ENCODE measurements at regions not wholly inside any gene's neighbourhood (a gene's known extent, or its start where the extent isn't known, plus 50 kb on each side); places are given as distances from the start of the nearest gene placed in this dataset.
A peak's percentile ranks its signal among the peaks of the same experiment; 100 is the strongest.
"Not testable (repeated sequence)": the region's sequence is repeated elsewhere in the genome, so short reads cannot be mapped to it uniquely, and the experiment has no call there.

DNA sequence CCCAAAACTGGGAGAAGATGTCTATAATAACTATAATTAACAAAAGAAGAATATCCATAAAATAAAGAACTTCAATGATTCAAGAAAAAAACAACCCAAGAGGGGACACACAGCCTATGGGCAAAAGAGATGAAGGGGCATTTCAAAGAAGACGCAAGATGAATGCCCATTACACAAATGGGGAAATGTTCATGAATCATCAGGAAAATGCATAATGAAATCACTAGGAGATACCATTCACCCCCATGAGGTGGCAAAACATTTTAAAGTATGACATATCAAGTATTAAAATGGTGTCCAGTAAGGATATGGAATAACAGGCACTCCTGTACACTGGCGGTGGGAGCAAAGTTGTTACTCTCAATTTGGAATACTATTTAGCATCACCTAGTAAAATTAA is 183.3 kb downstream of the TXNL1 start:
- intact Hi-C loops (cut with DNase I): no loop called here
- ATAC-seq (ENCODE audit: poor library complexity) (no peak), DNase-seq (no peak)

DNA sequence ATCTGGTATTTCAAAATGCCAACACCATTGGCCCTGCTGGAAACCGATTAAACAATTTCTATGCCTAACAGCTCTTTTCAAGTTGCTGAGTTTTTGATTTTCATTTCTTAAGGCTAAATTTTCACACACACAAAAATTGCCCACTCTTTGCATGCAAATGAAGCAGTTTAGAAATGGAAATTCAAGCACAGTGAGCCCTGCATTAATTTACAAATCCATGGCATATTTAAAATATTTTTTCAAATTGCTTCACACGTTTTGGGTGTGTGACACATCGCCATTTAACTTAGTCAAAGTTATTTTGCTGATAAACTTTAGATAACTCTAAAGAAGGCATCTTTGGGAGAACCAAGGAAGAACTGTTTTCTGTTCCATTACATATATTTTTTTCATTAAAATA is 184.8 kb downstream of the TXNL1 start:
- no peak for DNase-seq
- no peak for ATAC-seq (ENCODE audit: poor library complexity)
- intact Hi-C loops (cut with DNase I): no loop called here

DNA sequence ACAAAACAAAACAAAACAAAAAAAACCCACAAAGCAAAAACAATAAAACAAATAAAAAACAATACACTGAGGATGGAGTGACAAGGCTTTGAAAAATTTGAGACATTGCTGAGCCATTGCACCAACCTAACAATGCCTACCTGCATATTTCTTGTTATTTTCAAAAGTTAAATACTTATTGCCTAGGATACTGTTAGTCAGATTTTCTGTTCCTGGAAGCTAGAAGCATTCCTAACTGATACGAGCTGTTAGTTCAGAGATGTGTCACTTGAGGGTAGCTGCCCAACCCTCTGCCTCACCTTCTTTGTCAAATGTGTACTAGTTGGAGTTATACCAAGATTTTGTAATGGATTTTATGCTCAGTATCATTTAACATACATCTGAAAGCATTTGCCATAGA is 187.2 kb downstream of the TXNL1 start:
- no peak for ATAC-seq (ENCODE audit: poor library complexity)
- DNase-seq: no peak
- intact Hi-C loops (cut with DNase I): no loop called here

DNA sequence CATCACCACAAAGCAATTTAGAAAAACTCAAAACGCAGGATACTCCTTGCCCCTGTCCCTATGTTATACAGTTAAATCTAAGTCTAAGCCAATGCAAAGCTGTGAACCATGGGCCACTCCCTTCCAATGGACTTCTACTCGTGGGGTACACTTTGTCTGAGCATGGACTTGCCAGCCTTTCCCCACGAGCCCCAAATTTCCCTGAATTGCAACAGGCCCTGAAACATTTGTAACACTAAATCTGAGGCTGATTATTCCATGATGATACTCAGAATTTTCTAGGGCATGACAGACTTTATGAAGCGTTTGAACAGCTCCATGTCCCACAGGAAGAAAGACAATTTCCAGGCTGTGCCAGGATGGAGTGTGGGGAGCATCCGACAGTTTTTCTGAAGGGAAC is 189.6 kb downstream of the TXNL1 start:
- DNase-seq (no peak), ATAC-seq (ENCODE audit: poor library complexity) (no peak)
- intact Hi-C loops (cut with DNase I): no loop called here

DNA sequence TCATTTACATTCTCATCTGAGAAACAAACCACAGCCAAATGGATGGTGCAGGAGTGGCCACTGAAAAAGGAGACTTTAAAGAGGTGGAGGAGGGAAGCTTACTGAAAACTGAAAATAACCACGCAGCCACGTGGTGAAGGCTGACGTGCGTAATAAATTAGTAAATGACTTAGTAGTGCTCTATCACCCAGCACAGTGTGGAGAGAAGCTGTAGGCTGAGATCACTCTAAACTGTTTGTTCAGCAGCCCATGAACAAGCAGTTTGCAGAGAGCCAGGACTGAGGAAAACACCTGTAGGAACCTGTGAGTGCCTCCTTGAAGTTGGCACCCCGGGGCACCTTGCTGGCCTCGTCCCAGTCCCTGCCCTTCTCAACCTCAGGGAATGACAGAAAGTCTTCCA is 193.0 kb downstream of the TXNL1 start:
- DNase-seq (no peak), ATAC-seq (ENCODE audit: poor library complexity) (no peak)
- intact Hi-C loops (cut with DNase I): no loop called here

DNA sequence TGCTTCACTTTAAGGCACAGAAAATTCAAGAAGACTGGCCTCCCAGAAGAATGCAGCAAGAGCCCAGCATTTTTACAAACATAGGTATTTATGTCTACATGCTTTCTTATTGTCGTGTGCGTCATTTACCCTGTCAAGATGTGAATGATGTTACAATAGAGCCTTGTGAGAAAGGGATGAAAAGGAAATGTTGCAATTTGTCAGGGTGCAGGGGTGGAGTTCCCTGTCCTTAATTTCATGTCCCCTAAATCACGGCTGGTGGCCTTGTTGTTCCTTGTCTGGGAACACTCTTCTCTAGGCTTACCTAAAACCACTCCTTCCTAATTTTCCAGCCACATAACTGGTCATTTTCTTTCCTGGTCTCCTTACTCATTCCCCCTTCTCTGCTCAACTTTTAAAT is 194.2 kb downstream of the TXNL1 start:
- ATAC-seq (ENCODE audit: poor library complexity): no peak
- intact Hi-C loops (cut with DNase I): no loop called here
- no peak for DNase-seq

DNA sequence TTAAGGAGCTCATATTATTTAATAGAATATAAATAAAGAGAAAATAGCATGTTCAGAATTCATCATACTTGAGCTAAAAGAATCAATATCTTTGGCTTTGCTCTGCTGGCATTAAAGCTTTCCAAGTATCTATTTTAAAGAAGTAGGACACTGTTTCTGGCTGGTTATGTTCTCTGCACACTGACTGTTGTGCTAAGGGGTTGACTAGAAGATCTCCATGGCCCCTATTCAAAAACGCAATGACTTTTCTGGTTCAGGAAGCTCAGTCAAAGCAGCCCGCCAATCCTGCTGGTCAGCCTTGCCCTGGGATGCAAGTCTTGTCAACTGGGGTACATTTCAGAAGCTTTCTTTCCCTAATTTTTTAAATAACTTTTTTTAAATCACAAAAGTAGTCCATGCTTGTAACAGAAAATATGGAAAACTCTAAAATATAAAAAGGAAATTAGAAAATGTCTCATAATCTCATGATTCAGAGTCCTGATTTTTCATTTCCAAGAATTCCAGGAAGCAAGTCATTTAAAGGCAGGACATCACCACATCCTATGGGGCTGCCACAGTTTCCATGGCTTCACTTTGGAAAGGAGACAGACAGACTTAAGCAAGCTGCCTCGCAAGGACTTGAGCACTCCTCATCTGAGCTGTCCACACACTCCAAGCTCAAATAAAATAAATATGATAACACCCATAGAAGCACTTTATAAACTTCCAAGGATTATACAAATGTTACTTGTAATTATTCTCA is 195.1 kb downstream of the TXNL1 start:
- DNase-seq (no peak), ATAC-seq (ENCODE audit: poor library complexity) (no peak)
- intact Hi-C loops (cut with DNase I): no loop called here

DNA sequence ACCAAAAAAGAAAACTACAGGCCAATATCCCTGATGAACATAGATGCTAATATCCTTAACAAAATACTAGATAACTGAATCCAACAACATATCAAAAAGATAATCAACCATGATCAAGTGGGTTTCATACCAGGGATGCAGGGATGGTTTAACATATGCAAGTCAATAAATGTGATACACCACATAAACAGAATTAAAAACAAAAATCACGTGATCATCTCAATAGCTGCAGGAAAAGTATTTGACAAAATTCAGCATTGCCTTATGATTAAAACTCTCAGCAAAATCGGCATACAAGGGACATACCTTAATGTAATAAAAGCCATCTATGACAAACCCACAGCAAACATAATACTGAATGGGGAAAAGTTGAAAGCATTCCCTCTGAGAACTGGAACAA is 199.9 kb downstream of the TXNL1 start:
- DNase-seq; intact Hi-C loops (cut with DNase I); ATAC-seq (ENCODE audit: poor library complexity): not testable (repeated sequence)

DNA sequence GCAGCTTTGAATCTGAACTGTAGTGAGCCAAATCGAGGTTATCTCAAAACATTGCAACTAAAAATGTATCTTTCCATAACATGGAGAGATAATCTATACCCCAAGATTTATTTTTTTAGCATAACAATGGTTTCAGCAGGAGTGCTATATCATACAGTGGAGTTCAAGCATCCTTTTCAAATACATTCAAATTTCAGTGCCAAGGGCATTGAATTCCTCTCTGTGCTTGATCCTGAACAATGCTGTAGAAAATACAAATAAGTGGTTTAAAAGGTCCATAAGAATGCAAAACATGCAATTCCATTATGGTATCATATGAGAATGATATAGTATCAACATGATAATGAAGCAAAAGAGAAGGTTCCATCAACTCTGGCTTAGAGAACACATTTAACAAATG is 201.7 kb downstream of the TXNL1 start:
- ATAC-seq (ENCODE audit: poor library complexity): no peak
- intact Hi-C loops (cut with DNase I): no loop called here
- DNase-seq: no peak

DNA sequence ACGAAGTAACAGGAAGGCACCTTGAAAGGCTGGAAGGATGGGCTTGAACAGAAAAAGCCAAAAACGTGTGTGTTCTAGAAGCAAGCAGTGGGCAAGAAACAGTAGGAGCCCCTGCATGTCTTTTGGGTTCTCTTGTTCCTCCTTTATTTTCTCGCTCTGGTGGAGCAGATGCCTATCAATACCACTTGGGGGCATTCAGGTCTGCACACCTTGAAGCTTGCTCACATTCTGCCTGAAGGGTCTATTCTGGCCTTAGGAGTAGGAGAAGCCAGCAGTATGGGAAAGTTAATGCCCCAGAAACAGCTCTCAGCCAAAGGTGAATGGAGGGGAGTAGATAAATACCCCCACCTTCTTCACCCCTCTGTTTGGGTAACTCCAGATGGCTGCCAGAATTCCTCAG is 204.5 kb downstream of the TXNL1 start:
- ATAC-seq (ENCODE audit: poor library complexity) (no peak), DNase-seq (no peak)
- intact Hi-C loops (cut with DNase I): no loop called here

DNA sequence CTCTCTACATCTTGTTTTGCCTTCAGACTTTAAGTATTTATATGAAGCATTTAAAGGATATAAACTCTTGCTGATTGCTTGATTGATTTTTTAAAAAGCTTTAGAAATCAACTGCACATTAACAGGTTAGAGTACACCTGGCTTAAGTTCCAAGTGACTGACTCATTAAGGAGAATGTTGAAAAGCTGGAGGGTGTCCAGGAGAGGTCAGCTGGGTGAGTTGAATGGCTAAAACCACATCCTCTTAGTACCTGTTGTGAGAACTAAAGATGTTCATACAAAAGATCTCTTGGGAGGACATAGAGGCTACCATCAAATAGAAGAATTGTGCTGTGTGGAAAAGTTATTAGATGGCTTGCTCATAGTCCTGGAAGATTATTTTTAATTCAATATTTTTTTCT is 206.8 kb downstream of the TXNL1 start:
- DNase-seq: no peak
- intact Hi-C loops (cut with DNase I): no loop called here

DNA sequence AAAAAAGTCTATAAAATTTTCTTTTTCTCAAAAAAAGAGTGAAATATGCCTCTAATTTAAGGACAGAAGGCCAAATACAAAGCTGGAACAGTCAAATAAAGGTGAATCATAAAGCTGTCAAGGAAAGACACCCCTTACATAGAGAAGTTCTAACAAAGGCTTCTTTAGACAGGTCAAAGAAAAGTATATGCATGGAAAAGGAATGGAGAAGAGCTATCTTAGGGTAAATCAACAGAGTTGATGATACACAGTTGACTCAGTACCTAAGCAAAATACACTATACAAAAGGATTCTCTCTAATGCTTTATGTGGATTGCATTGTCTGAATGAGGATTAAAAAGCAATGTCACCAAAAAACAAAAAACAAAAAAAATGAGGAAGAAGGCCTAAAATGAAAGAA is 214.8 kb downstream of the TXNL1 start:
- DNase-seq (no peak), ATAC-seq (ENCODE audit: poor library complexity) (no peak)
- intact Hi-C loops (cut with DNase I): no loop called here

More for the DNA sequence above, 206.8 kb downstream of the TXNL1 start:
- ATAC-seq (ENCODE audit: poor library complexity): no peak

DNA sequence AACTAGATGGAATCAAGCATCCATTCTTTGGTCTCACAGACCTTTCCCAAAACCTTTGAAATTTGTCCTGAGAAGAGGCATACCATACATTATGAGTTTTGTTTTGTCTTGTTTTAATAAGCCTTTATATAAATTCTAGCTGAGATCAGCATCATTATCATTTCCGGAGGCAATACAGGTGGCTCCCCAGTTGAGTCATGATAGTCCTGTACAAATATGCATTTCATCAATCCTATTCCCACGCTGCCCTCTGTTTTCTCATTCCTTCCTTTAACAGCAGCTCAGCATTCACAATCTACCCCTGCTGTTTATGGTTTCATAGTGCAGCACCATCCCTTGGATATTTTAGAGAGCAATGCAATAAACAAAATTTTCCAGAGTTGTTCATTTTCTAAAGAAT is 216.7 kb downstream of the TXNL1 start:
- DNase-seq: no peak
- intact Hi-C loops (cut with DNase I): no loop called here
- ATAC-seq (ENCODE audit: poor library complexity): no peak

DNA sequence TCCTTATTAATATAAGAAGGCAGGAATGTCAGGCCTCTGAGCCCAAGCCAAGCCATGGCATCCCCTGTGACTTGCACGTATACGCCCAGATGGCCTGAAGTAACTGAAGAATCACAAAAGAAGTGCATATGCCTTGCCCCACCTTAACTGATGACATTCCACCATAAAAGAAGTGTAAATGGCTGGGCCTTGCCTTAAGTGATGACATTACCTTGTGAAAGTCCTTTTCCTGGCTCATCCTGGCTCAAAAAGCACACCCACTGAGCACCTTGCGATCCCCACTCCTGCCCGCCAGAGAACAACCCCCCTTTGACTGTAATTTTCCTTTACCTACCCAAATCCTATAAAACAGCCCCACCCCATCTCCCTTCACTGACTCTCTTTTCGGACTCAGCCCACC is 217.5 kb downstream of the TXNL1 start:
- intact Hi-C loops (cut with DNase I); DNase-seq; ATAC-seq (ENCODE audit: poor library complexity): not testable (repeated sequence)

DNA sequence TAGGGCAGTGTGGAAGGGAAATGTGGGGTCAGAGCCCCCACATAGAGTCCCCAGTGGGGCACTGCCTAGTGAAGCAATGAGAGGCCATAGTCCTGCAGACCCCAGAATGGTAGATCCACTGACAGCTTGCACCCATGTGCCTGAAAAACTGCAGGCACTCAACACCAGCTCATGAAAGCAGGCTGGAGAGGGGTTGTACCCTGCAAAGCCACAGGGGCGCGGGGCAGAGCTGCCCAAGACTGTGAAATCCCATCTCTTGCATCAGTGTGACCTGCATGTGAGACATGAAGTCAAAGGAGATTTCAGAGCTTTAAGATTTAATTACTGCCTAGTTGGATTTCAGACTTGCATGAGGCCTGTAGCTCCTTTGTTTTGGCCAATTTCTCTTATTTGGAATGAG is 224.0 kb downstream of the TXNL1 start:
- intact Hi-C loops (cut with DNase I): no loop called here
- ATAC-seq (ENCODE audit: poor library complexity) (no peak), DNase-seq (no peak)

DNA sequence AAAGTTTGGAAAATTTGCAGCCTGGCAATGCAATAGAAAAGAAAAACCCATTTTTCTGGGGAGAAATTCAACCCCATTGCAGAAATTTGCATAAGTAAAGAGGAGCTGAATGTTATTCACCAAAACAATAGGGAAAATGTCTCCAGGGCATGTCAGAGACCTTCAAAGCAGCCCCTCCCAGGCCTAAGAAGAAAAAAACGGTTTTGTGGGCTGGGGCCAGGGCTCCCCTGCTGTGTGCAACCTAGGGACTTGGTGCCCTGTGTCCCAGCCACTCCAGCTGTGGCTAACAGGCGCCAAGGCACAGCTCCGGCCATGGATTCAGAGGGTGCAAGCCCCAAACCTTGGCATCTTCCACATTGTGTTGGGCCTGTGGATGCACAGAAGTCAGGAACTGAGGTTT is 224.5 kb downstream of the TXNL1 start:
- intact Hi-C loops (cut with DNase I): no loop called here
- no peak for ATAC-seq (ENCODE audit: poor library complexity)
- DNase-seq: no peak

DNA sequence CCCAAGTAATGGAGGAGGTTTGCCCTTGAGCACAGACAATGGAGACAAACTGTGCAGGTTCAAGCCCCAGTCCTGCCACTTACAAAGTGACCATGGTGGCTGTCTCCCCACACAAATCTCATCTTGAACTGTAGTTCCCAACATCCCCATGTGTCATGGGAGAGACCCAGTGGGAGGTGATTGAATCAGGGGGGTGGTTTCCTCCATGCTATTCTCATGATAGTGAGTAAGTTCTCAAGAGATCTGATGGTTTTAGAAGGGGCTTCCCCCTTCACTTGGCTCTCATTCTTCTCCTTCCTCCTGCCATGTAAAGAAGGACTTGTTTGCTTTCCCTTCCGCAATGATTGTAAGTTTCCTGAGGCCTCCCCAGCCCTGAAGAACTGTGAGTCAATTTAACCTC is 225.4 kb downstream of the TXNL1 start:
- intact Hi-C loops (cut with DNase I): no loop called here
- ATAC-seq (ENCODE audit: poor library complexity) (no peak), DNase-seq (no peak)

DNA sequence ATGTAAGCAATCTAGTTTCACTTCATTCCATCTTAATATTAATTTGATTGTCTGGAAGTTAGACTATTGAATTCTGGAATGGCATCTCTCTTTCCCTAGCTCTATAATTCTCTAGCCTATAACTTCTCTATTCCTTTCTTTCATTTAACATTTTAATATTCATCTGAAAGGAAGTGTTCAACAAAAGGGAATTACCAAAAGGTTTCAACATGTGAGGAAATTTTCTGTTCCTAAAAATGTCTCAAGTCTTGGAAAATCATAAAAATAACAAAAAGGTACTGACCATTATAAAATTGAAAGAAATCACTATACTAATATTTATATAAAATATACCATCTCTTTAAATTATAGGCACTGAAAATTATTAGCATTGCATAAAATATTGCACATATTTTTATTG is 228.7 kb downstream of the TXNL1 start:
- intact Hi-C loops (cut with DNase I): no loop called here
- DNase-seq (no peak), ATAC-seq (ENCODE audit: poor library complexity) (no peak)

DNA sequence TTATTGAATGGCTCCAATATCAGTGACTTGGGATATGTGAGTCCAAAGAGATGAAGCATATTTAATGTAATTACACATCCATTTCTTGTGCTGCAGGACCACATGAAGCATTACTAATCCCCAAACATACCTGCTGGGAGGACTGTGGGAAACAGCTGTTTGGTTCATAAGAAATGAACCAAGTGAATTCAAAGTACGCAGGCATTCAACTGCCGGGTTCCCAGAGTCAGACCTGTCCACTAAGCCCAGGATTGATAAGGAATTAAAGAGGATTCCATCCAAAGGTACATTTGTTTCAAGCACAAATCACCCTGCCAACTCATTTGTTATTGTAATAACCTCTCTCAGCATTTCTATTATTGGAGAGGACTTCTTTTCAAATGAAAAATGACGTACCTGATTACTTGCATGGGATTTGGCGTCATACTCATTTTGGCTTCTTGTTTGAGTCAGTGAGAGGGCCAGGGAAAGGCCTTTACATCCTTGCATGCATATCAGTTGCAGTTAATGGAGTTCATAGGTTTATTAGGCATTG is 230.7 kb downstream of the TXNL1 start:
- intact Hi-C loops (cut with DNase I): no loop called here
- DNase-seq (no peak), ATAC-seq (ENCODE audit: poor library complexity) (no peak)

DNA sequence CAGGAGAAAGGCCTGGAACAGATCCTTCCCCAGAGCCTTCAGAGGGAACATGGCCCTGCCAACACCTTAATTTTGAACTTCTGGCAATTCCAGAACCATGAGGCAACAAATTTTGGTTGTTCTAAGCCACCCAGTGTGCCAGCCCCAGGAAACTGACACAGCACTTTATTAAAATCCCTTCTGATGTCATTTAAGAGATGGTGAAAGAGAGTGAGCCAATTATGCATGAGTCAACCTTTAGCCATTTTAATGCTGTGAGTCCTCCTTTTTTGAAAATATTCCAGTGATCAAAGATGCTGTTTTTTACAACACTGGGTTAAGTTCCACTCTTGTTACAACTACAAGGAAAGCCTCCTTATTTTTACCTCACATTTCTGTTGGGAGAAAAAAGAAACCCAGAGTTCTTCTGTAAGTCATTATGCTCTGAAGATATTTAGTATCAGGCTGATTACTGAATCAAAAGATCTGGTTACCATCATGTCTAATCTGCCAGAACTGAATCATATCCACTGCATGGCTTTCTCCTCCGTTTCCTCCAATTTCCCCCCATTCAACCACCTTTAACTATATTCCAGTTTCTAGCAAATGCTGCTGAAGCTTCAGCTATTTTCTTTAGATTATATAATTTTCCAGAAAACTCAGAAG is 235.4 kb downstream of the TXNL1 start:
- no peak for DNase-seq
- peak; percentile 52 for ATAC-seq (ENCODE audit: poor library complexity)
- intact Hi-C loops (cut with DNase I): no loop called here

DNA sequence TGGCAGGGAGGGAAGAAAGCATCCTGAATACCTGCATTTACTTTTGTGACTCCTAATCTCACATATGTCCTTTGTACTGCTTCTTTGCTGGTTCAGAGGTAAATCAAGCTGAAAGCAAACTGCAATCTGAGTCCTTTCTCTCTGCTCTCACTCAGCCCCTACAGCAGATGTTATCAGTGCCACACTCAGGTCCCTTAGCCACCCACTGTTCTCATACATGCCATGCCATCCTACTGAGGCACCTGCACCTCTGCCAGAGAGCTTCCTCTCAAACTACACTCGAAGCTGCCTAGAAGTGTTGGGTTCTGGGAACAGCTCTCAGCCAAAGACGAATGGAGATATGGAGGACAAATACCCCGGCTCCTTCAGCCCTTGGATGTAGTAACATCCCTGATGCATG is 244.5 kb downstream of the TXNL1 start:
- intact Hi-C loops (cut with DNase I): no loop called here
- ATAC-seq (ENCODE audit: poor library complexity) (no peak), DNase-seq (no peak)
